NCI-H460 (cell line): ENCODE measurements at regions not wholly inside any gene's neighbourhood (a gene's known extent, or its start where the extent isn't known, plus 50 kb on each side); places are given as distances from the start of the nearest gene placed in this dataset.
"Not testable (repeated sequence)": the region's sequence is repeated elsewhere in the genome, so short reads cannot be mapped to it uniquely, and the experiment has no call there.

Experiments
- DNase-seq: peaks from one replicate; pipeline ENCODE4 v3.0.0-alpha.2; 2016; ENCODE audit warnings: low read depth; ENCODE audit errors: extremely low read depth

GRCh38 chr5:171541341-171541776, 121.9 kb downstream of the FGF18 start:
- no peak for DNase-seq

GRCh38 chr5:171542525-171543140, 123.2 kb downstream of the FGF18 start:
- no peak for DNase-seq

GRCh38 chr5:171543148-171543815, 123.8 kb downstream of the FGF18 start:
- DNase-seq: no peak

GRCh38 chr5:171544913-171545765, 125.7 kb downstream of the FGF18 start:
- no peak for DNase-seq

- DNase-seq: no peak
These were observed 129.8 kb downstream of the FGF18 start for GRCh38 chr5:171549274-171549673.

GRCh38 chr5:171553817-171554216, 134.4 kb downstream of the FGF18 start:
- DNase-seq: not testable (repeated sequence)

GRCh38 chr5:171555160-171555559, 135.7 kb downstream of the FGF18 start:
- DNase-seq: no peak

GRCh38 chr5:171562822-171563221, 143.4 kb downstream of the FGF18 start:
- DNase-seq: no peak

- no peak for DNase-seq
These were observed 148.9 kb downstream of the FGF18 start for GRCh38 chr5:171568389-171568788.

- no peak for DNase-seq
These were observed 149.7 kb downstream of the FGF18 start for GRCh38 chr5:171569065-171569712.

GRCh38 chr5:171570244-171570825, 150.9 kb downstream of the FGF18 start:
- no peak for DNase-seq

GRCh38 chr5:171571663-171572062, 152.2 kb downstream of the FGF18 start:
- DNase-seq: no peak

- no peak for DNase-seq
These were observed 153.6 kb downstream of the FGF18 start for GRCh38 chr5:171573021-171573420.

GRCh38 chr5:171573451-171574225, 154.2 kb downstream of the FGF18 start:
- DNase-seq: no peak

- no peak for DNase-seq
These were observed 154.9 kb downstream of the FGF18 start for GRCh38 chr5:171574376-171574775.

GRCh38 chr5:171575386-171575785, 155.9 kb downstream of the FGF18 start:
- no peak for DNase-seq

- DNase-seq: no peak
These were observed 156.4 kb downstream of the FGF18 start for GRCh38 chr5:171575808-171576207.

- DNase-seq: no peak
These were observed 157.8 kb downstream of the FGF18 start for GRCh38 chr5:171577042-171577758.
